Type B pancreatic cell (in vitro differentiated cells): ENCODE measurements at regions not wholly inside any gene's neighbourhood (a gene's known extent, or its start where the extent isn't known, plus 50 kb on each side); places are given as distances from the start of the nearest gene placed in this dataset.
"Not testable (repeated sequence)": the region's sequence is repeated elsewhere in the genome, so short reads cannot be mapped to it uniquely, and the experiment has no call there.

Source experiments
- DNase-seq: peaks from one replicate; pipeline ENCODE4 v3.0.0; 2021; ENCODE audit warnings: mixed read lengths; ENCODE audit not compliant: unreplicated experiment; ENCODE audit errors: extremely low spot score
- H3K27ac Mint-ChIP-seq: 2 replicates; pipeline ENCODE4 v1.8.0; 2021; ENCODE audit warnings: mild to moderate bottlenecking, mixed read lengths
- H3K27me3 Mint-ChIP-seq: 2 replicates; pipeline ENCODE4 v1.8.0; 2021; ENCODE audit warnings: mixed read lengths
- H3K36me3 Mint-ChIP-seq: 2 replicates; pipeline ENCODE4 v1.8.0; 2021; ENCODE audit warnings: mixed read lengths
- H3K4me1 Mint-ChIP-seq: one replicate; pipeline ENCODE4 v1.8.0; 2021; ENCODE audit warnings: mixed read lengths; ENCODE audit not compliant: unreplicated experiment
- H3K4me3 Mint-ChIP-seq: 2 replicates; pipeline ENCODE4 v1.8.0; 2021; ENCODE audit warnings: mild to moderate bottlenecking, mixed read lengths
- H3K9me3 Mint-ChIP-seq: 2 replicates; pipeline ENCODE4 v1.8.0; 2021; ENCODE audit warnings: mixed read lengths
- CTCF ChIP-seq: fragments of 200-600 bp; sonication (generic); conservative IDR thresholded peaks from 2 replicates; pipeline ENCODE4 v1.5.0; 2021; ENCODE audit warnings: antibody characterized with exemption, mild to moderate bottlenecking

GRCh38 chr14:105675433-105675832 lies 149.1 kb downstream of the TMEM121 start:
- H3K9me3 Mint-ChIP-seq, DNase-seq, H3K27ac Mint-ChIP-seq, H3K4me1 Mint-ChIP-seq, H3K27me3 Mint-ChIP-seq, H3K36me3 Mint-ChIP-seq, H3K4me3 Mint-ChIP-seq: not testable (repeated sequence)

GRCh38 chr14:105675905-105676670 lies 149.7 kb downstream of the TMEM121 start:
- not testable (repeated sequence) for H3K9me3 Mint-ChIP-seq, DNase-seq

GRCh38 chr14:105678057-105678456 lies 151.7 kb downstream of the TMEM121 start:
- DNase-seq, H3K4me1 Mint-ChIP-seq, H3K27me3 Mint-ChIP-seq: not testable (repeated sequence)

More at GRCh38 chr14:105675905-105676670, 149.7 kb downstream of the TMEM121 start:
- not testable (repeated sequence) for H3K4me1 Mint-ChIP-seq, H3K4me3 Mint-ChIP-seq, H3K36me3 Mint-ChIP-seq, H3K27me3 Mint-ChIP-seq, H3K27ac Mint-ChIP-seq

GRCh38 chr14:105678996-105679958 lies 152.9 kb downstream of the TMEM121 start:
- H3K9me3 Mint-ChIP-seq, H3K4me1 Mint-ChIP-seq: not testable (repeated sequence)

More at GRCh38 chr14:105678057-105678456, 151.7 kb downstream of the TMEM121 start:
- H3K27ac Mint-ChIP-seq, H3K4me3 Mint-ChIP-seq, H3K9me3 Mint-ChIP-seq, H3K36me3 Mint-ChIP-seq: not testable (repeated sequence)

GRCh38 chr14:105679959-105680735 lies 153.8 kb downstream of the TMEM121 start:
- H3K9me3 Mint-ChIP-seq, H3K36me3 Mint-ChIP-seq, DNase-seq, H3K4me3 Mint-ChIP-seq, H3K27me3 Mint-ChIP-seq, H3K27ac Mint-ChIP-seq, H3K4me1 Mint-ChIP-seq: not testable (repeated sequence)

More at GRCh38 chr14:105678996-105679958, 152.9 kb downstream of the TMEM121 start:
- H3K27me3 Mint-ChIP-seq, DNase-seq, H3K27ac Mint-ChIP-seq, H3K36me3 Mint-ChIP-seq, H3K4me3 Mint-ChIP-seq: not testable (repeated sequence)

GRCh38 chr14:105680736-105681098 lies 154.3 kb downstream of the TMEM121 start:
- H3K27ac Mint-ChIP-seq, H3K4me3 Mint-ChIP-seq, H3K4me1 Mint-ChIP-seq, DNase-seq, H3K27me3 Mint-ChIP-seq, H3K36me3 Mint-ChIP-seq, H3K9me3 Mint-ChIP-seq: not testable (repeated sequence)

GRCh38 chr14:105681606-105682185 lies 155.3 kb downstream of the TMEM121 start:
- not testable (repeated sequence) for DNase-seq, H3K4me1 Mint-ChIP-seq, H3K27ac Mint-ChIP-seq, H3K36me3 Mint-ChIP-seq, H3K9me3 Mint-ChIP-seq, H3K4me3 Mint-ChIP-seq, H3K27me3 Mint-ChIP-seq

GRCh38 chr14:105682442-105682841 lies 156.1 kb downstream of the TMEM121 start:
- H3K4me1 Mint-ChIP-seq, H3K27ac Mint-ChIP-seq, H3K27me3 Mint-ChIP-seq, H3K36me3 Mint-ChIP-seq, DNase-seq, H3K4me3 Mint-ChIP-seq: not testable (repeated sequence)
- H3K9me3 Mint-ChIP-seq = peaks cover 11% of the 10 kb centered on the region

GRCh38 chr14:105682956-105683570 lies 156.7 kb downstream of the TMEM121 start:
- no peak overlapping the region for H3K27ac Mint-ChIP-seq
- peaks cover 14% of the 10 kb centered on the region for H3K9me3 Mint-ChIP-seq
- H3K36me3 Mint-ChIP-seq = peaks cover 6% of the 10 kb centered on the region
- TF ChIP-seq CTCF = no peak
- no peaks in the 10 kb centered on the region for H3K27me3 Mint-ChIP-seq
- no peaks in the 10 kb centered on the region for H3K4me1 Mint-ChIP-seq
- no peak for DNase-seq
- H3K4me3 Mint-ChIP-seq = no peak overlapping the region

- H3K9me3 Mint-ChIP-seq = peaks cover 19% of the 10 kb centered on the region
- H3K27ac Mint-ChIP-seq, H3K4me3 Mint-ChIP-seq, DNase-seq, H3K36me3 Mint-ChIP-seq, H3K27me3 Mint-ChIP-seq, H3K4me1 Mint-ChIP-seq: not testable (repeated sequence)
Observed at GRCh38 chr14:105684056-105684455, 157.7 kb downstream of the TMEM121 start.

GRCh38 chr14:105684597-105684996 lies 158.2 kb downstream of the TMEM121 start:
- DNase-seq, H3K27me3 Mint-ChIP-seq, H3K4me1 Mint-ChIP-seq, H3K27ac Mint-ChIP-seq, H3K4me3 Mint-ChIP-seq: not testable (repeated sequence)
- Mint-ChIP-seq H3K9me3 (peaks cover 21% of the 10 kb centered on the region), H3K36me3 (peaks cover 10% of the 10 kb centered on the region)
